KOPT-K1 (cell line): ENCODE measurements at regions not wholly inside any gene's neighbourhood (a gene's known extent, or its start where the extent isn't known, plus 50 kb on each side); places are given as distances from the start of the nearest gene placed in this dataset.

ENCODE experiments used
- H3K27ac ChIP-seq: fragments of 200-600 bp; sonication (generic); 2 replicates; pipeline ENCODE4 v1.5.1; 2016; ENCODE audit warnings: antibody characterized with exemption, mild to moderate bottlenecking, low read depth, low read length; ENCODE audit not compliant: poor library complexity, severe bottlenecking
- H3K36me3 ChIP-seq: fragments of 200-600 bp; sonication (generic); 2 replicates; pipeline ENCODE4 v1.5.1; 2017; ENCODE audit warnings: antibody characterized with exemption, mild to moderate bottlenecking, low read length, moderate library complexity; ENCODE audit not compliant: insufficient read depth
- H3K9me3 ChIP-seq: fragments of 200-600 bp; sonication (generic); 2 replicates; pipeline ENCODE4 v1.5.1; 2017; ENCODE audit warnings: antibody characterized with exemption, low read length, mild to moderate bottlenecking; ENCODE audit not compliant: insufficient read depth, poor library complexity, severe bottlenecking

DNA sequence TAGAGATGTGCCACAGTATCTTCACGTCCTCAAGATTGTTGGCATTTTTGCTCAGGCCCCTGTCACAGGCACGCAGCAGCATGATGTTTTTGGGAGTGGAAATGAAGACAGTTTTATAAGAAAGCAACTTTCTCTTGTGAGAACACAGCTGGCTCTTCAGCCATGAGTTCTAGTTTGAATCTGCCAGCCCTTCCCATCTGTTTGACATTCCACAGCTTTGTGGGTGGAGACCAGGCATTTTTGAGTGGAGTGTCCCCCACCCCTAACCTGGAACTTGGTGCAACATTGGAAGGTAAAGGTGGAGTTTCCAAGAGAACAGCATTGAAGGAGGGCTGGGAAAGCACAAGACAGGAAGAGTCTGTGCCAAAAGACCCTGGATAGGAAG, 253.1 kb upstream of the IGFBP3 start:
- Histone ChIP-seq H3K36me3 (no peaks in the 10 kb centered on the region), H3K27ac (no peak overlapping the region), H3K9me3 (no peaks in the 10 kb centered on the region)

DNA sequence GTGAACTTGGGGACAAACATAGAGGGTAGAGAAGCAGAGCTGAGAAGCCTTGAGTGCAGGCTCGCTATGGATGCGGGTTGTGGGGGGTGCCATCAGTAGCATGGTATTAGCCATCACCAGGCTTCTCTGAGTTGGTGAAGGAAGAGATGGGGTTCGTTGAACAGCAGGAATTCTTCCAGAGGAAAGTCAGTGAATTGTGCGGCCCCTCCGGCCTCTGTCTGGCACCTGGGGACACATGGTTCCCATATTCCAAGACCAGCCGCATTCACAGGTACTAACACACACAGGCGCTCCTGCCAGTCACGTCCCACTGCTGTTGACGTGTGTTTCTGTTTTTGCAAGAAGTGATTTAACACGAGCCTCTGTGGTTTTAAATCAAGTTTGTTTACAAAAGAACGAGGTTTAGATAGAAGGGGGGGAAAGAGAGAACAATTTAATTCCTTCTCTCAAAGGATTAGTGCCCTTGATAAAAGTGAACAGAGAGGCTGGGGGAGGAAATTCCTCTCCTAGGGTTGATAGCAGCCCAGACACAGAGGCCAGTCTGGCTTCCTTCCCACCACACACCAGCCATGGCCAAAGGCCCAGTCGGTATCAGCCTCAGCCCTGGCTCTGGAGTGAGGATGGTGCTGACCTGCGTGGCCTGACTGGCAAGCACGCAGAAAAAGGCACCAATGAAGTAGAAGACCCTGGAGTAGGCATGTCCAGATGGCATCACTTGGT, 252.6 kb upstream of the IGFBP3 start:
- no peaks in the 10 kb centered on the region for H3K36me3 ChIP-seq
- H3K27ac ChIP-seq, result no peak overlapping the region
- H3K9me3 ChIP-seq, result no peaks in the 10 kb centered on the region

DNA sequence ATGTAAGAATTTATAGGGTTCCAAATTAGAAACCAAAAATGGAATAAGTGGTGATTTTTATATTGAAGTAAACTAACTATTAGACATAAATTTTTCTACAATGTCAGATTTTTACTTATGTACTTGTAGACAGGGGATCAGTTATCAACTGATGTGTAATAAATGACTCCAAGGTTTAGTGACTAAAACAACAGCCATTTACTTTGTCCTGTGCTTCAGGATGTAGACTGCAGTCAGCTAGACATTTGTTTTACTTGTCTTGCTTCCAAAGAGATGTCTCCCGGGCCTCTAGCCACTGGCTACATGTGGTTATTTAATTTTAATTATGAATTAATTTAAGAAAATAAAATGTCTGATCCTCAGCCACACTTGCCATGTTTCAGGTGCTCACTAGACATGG, 249.7 kb upstream of the IGFBP3 start:
- Histone ChIP-seq H3K27ac (no peak overlapping the region), H3K36me3 (no peaks in the 10 kb centered on the region), H3K9me3 (no peaks in the 10 kb centered on the region)

DNA sequence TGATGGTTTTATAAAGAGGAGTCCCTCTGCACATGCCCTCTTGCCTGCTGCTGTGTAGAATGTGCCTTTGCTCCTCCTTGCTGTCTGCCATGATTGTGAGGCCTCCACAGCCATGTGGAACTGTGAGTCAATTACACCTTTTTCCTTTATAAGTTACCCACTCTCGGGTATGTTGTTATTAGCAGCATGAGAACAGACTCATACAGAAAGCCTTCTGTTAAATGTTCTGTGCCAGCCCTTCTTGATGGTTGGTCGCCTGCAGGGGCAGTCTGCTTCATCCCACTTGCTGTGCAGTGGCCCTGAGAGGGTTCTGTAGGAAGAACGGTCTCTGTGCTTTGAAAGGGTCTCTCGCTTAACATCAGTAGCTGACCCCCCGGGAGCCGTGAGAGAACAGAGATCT, 248.9 kb upstream of the IGFBP3 start:
- no peaks in the 10 kb centered on the region for H3K9me3 ChIP-seq
- H3K36me3 ChIP-seq, result no peaks in the 10 kb centered on the region
- H3K27ac ChIP-seq, result no peak overlapping the region

DNA sequence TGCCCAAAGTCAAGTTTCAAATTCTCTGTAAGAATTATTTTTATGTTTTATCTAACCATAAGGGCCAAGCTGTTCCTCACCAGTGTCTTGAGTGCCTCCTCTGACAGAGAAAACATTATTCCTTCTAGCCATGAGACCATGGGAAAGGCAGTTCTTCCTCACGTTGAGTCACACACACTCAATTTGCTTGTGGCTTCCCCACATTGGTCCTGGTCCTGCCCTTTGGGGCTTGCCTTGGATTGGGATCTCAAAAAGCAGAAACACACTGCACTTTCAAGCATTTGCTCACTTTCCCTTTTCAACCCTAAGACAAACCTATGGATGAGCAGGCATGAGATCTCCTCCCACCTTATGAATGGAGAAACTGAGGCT, 248.3 kb upstream of the IGFBP3 start:
- H3K27ac ChIP-seq, result no peak overlapping the region
- H3K36me3 ChIP-seq, result no peaks in the 10 kb centered on the region
- no peaks in the 10 kb centered on the region for H3K9me3 ChIP-seq

DNA sequence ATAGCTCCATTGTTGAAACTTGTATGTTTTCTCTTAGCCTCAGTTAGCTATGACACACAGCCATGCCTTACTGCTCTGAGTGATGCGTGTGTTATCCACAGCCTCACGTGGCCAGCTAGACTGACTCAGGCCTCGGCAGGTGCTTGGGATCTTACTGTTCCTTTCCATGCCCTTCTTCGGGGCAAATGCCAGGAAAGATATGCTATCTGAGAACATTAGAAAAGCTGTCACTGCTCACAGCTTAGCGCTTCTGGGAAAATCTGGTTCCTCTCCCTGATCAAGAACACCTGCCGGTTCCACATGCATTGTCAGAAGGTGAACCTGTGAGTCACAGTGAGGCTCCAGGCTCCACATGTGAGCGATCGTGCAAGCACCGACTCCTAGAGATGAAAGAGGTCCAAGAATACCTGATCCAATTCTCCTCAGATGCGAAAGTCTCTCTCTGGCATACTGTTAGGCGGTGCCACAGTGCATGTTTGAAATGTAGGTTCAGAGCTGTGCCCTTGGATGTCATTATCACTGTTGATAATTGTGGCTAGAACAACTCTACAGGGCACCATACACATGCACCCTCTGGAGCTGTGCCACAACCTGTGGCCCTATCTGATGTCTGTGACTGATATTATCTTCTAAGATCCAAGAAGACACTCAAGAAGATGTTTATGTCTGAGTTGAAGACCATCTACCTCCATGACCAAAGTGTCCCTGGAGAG, 247.8 kb upstream of the IGFBP3 start:
- H3K9me3 ChIP-seq, result no peaks in the 10 kb centered on the region
- no peaks in the 10 kb centered on the region for H3K36me3 ChIP-seq
- H3K27ac ChIP-seq, result no peak overlapping the region

DNA sequence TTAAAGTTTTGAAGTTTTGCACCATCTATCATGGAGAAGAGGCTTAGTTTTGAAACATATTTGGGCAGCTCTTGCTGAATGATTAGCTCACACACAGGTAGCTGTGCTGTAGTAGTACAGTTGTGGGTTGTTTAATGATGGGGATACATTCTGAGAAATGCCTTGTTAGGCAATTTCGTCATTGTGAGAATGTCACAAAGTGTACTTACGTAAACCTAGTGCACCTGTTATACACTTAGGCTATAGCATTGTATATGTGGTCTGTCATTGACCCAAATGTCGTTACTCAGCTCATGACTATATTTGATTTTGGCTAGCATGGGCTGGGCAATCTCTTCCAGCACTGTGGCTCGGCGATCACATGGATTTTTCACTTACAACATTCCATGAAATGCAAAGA, 247.2 kb upstream of the IGFBP3 start:
- Histone ChIP-seq H3K36me3 (no peaks in the 10 kb centered on the region), H3K9me3 (no peaks in the 10 kb centered on the region), H3K27ac (no peak overlapping the region)

DNA sequence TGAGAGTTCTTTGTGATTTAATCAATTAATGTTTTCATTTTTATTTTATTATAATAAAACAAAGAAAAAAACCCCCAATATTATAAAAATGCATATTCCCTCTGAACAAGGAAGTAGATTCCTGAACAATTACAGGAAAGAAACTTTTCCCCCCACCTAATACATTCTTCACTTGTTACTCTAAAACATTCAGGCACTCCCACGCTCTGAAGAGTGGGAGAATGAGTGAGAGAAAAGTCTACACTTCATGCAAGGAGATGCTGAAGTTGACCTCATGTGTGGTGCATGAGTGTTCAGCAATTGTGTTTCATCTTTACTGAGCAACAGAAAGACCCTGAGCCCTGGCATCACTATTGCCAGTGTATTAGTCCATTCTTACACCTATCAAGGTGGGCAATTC, 244.2 kb upstream of the IGFBP3 start:
- H3K9me3 ChIP-seq, result no peaks in the 10 kb centered on the region
- H3K27ac ChIP-seq, result no peak overlapping the region
- no peaks in the 10 kb centered on the region for H3K36me3 ChIP-seq

DNA sequence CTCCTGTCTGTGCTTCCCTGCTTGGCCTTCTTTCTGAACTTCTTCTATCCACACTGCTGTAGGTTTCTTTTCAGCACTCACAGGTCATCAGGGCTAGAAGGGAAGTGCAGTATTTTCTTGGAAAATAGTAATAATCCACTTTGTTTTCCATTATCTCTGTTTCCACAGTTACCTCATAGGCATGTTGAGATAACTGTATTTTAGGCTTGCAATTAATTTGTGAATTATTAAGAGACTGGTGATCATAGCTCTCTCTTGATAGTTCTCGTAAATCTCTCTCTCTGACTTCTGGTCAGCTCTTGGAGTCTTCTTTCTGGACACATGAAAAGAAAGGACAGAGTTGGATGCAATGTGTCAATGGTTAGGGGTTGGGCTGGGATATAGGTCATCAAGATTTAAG, 243.6 kb upstream of the IGFBP3 start:
- Histone ChIP-seq H3K36me3 (no peaks in the 10 kb centered on the region), H3K9me3 (no peaks in the 10 kb centered on the region), H3K27ac (no peak overlapping the region)

DNA sequence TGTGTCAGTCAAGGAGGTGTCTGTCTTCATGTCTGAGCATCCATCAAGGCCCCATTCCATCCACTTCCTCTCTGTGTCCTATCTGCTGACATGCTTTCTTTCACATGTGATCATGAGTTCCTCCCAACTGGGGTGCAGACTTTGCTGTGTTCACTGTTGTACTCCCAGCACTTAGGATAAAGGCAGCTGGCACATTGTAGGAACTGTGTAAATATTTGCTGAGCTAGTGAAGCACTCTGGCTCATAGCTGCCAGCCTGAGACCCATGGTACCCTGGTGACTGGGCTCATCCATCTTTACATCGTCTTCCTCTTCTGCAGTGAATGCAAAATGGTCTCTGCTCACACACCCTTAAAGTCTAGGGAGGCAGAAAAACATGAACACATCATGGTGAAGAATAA, 242.2 kb upstream of the IGFBP3 start:
- Histone ChIP-seq H3K27ac (no peak overlapping the region), H3K36me3 (no peaks in the 10 kb centered on the region), H3K9me3 (no peaks in the 10 kb centered on the region)

DNA sequence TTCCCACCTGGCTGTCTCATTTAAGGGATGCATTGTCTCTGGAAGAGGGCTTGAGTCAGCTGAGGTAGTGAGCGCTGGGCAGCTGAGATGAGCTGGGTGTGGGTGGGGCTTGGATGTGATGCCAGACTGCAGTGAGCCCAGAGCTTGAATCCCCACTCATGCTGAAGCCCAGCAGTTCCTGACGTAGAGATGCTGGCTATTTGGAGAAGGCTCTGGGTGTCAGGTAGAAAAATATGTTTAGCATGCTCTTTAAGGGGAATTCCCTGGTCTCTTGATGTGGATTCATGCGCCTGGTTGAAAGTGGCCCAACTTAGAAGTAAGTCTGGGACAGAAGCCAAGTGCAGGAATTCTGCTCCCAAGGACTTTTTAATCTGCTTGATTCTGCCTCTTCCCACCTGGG, 241.5 kb upstream of the IGFBP3 start:
- no peak overlapping the region for H3K27ac ChIP-seq
- H3K9me3 ChIP-seq, result no peaks in the 10 kb centered on the region
- H3K36me3 ChIP-seq, result no peaks in the 10 kb centered on the region

DNA sequence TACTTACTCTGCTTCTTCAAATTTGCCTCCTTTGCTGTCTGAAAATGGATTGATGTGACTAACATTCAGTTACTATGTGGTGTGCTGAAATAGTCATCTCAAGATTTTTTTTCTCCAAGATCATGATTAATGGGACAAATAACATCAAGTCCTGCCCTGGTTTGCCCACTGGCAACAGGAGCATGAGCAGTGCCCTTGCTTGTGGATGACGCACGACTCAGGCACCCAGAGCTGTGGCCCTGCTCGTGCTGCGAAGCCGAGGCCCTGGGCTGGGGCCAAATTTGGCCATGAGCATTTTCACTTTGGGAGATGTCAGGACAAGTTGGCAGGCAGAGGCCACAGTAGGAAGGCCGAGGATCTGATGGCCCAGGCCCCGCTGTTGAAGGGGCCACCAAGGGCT, 239.8 kb upstream of the IGFBP3 start:
- no peaks in the 10 kb centered on the region for H3K9me3 ChIP-seq
- no peaks in the 10 kb centered on the region for H3K36me3 ChIP-seq
- no peak overlapping the region for H3K27ac ChIP-seq

DNA sequence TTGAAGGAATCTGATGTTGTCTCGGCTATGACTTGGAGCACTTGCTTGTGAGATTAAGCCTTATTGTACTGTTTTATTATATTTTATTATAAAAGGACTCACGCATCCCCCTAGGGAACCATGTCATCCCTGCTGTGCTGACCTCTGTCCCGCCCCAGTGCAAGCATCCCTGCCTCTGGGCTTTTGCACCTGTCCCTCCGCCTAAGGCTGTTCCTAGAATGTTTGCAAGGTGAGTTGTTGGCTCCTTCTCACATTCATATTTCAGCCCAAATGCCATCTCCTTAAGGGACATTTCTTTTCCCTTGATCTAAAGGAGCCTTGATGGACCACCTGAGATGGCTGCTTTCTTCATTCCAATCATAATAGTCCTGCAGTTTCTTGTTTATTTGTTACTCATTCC, 236.9 kb upstream of the IGFBP3 start:
- no peak overlapping the region for H3K27ac ChIP-seq
- H3K9me3 ChIP-seq, result no peaks in the 10 kb centered on the region
- no peaks in the 10 kb centered on the region for H3K36me3 ChIP-seq

DNA sequence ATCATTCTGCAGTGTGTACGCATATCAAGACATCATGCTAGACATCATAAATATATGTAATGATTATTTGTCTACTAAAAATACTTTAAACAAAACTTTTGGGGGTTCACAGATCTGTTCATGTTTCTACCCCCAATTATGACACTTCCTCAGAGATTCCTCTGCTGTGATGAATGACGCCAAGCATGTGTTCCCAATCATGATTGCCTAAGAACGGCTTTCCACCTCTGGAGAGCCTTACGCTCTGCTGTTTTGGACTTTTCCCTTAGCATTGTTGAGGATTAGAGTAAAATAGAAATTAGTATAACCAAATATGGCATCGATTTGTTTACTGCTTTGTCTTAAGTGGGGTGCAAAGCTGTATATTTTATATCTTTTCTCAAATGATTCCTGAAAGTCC, 236.3 kb upstream of the IGFBP3 start:
- no peak overlapping the region for H3K27ac ChIP-seq
- no peaks in the 10 kb centered on the region for H3K36me3 ChIP-seq
- no peaks in the 10 kb centered on the region for H3K9me3 ChIP-seq

DNA sequence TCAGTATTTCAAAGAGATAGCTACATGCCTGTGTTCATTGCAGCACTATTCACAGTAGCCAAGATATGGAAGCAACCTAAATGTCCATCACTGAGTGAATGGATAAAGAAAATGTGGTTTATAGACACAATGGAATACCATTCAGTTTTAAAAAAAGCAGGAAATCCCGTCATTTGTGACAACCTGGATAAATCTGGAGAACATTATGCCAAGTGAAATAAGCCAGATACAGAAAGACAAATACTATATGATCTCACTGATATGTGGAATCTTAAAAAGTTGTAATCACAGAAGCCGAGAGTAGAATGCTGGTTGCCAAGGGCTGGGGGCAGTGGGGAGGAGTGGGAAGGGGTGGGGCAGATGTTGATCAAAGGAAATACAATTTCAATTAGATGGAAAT, 235.8 kb upstream of the IGFBP3 start:
- H3K36me3 ChIP-seq, result no peaks in the 10 kb centered on the region
- no peak overlapping the region for H3K27ac ChIP-seq
- H3K9me3 ChIP-seq, result no peaks in the 10 kb centered on the region

DNA sequence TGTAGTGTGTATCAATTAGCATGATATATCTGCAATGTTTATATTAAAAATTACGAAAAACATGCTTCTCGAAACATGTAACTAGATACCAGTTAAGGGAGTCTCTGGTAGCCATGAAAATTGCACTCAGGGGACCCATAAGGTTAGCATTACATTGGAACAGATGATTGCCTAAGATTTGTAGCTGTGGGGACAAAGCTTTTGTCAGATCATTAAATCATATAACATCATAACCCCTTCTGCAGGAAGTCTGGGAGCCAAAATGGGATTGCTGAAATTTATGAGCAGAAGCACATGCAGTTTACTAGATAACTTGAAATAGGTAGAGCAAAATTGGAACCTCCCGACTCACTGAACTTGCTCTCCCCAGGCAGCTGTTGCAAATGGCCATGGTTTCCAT, 235.0 kb upstream of the IGFBP3 start:
- Histone ChIP-seq H3K9me3 (no peaks in the 10 kb centered on the region), H3K27ac (no peak overlapping the region), H3K36me3 (no peaks in the 10 kb centered on the region)
